ENCODE measurements at regions not wholly inside any gene's neighbourhood (a gene's known extent, or its start where the extent isn't known, plus 50 kb on each side); places are given as distances from the start of the nearest gene placed in this dataset.

DNA sequence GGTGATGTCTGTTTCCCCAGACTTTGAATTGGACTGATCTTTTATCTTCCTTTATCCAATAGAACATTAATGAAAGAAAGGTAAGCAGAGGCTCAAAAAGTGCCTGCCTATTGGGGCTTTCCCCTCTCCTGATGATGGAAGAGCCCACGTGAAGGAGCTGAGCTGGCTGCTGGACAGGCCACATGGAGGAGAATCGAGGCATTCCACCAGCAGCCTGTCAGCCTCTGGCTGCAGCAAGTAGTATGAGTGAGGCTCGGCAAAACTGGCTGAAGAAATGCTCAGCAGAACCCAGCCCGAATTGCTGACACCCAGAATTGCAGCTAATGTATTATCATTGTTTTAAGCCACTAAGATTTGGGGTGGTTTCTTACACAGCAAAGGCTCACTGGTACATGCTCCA, 66.5 kb upstream of the STC2 start:
- TF ChIP-seq EP300 (IDR thresholded peaks at IDR 0.05; ENCODE audit: borderline replicate concordance) (no peak), RAD21 (IDR thresholded peaks at IDR 0.05; ENCODE audit: low read depth) (no peak), FOXM1 (IDR thresholded peaks at IDR 0.05; ENCODE audit: borderline replicate concordance, low read depth) (no peak), TAF1 (IDR thresholded peaks at IDR 0.05; ENCODE audit: low read depth) (no peak), CEBPB (IDR thresholded peaks at IDR 0.05) (no peak), MAX (IDR thresholded peaks at IDR 0.05) (no peak)
